SK-N-SH (cell line): ENCODE measurements at regions not wholly inside any gene's neighbourhood (a gene's known extent, or its start where the extent isn't known, plus 50 kb on each side); places are given as distances from the start of the nearest gene placed in this dataset.

Source experiments
- CTCF ChIA-PET: fragments of 300-600, 350-600 bp; formaldehyde crosslinking; extraction: SDS; loops from one replicate; lab custom pipeline; 2021; lab: Yijun Ruan, JAX
- POLR2A ChIA-PET: fragments of 350-600 bp; sonication (Branson Sonifier 250); formaldehyde crosslinking; extraction: SDS; loops from one replicate; lab custom pipeline; 2020; ENCODE audit warnings: antibody characterized with exemption, inconsistent platforms; lab: Yijun Ruan, JAX
- DNase-seq: peaks from one replicate; pipeline ENCODE4 v3.0.0; 2012
- H2AFZ ChIP-seq: fragments of 200-600 bp; sonication (generic); 2 replicates; pipeline ENCODE4 v1.8.1; 2016; ENCODE audit warnings: antibody characterized with exemption, mild to moderate bottlenecking, low read depth
- H3F3A ChIP-seq: fragments of 200-600 bp; sonication (generic); replicated peaks from 2 replicates; pipeline ENCODE3; 2016; ENCODE audit warnings: antibody characterized with exemption, mild to moderate bottlenecking; ENCODE audit not compliant: insufficient read depth
- H3K27ac ChIP-seq, 2 experiments: fragments of 200-500 bp in 1 of 2; fragments of 200-600 bp in 1 of 2; sonication (Bioruptor generic) in 1 of 2; sonication (generic), shearing (Covaris generic) in 1 of 2; 2 replicates each; pipeline versions ENCODE4 v1.5.1 to v1.6.1; 2014 to 2016; ENCODE audit warnings: low read depth in 2 of 2, inconsistent platforms in 1 of 2, low read length in 1 of 2, mild to moderate bottlenecking in 1 of 2, mixed read lengths in 1 of 2
- H3K27me3 ChIP-seq: fragments of 200-600 bp; sonication (generic), shearing (Covaris generic); 2 replicates; pipeline ENCODE4 v1.6.1; 2016; ENCODE audit warnings: mixed run types; ENCODE audit not compliant: insufficient read depth
- H3K36me3 ChIP-seq, 2 experiments: fragments of 200-500 bp in 1 of 2; fragments of 200-600 bp in 1 of 2; sonication (Bioruptor generic) in 1 of 2; sonication (generic) in 1 of 2; replicated peaks in 1 of 2; 2 replicates each; pipeline versions ENCODE3 to v1.5.1; 2014 to 2016; ENCODE audit warnings: low read length in 1 of 2, mild to moderate bottlenecking in 1 of 2; ENCODE audit not compliant: insufficient read depth in 2 of 2, control insufficient read depth in 1 of 2
- H3K4me1 ChIP-seq, 2 experiments: fragments of 200-500 bp in 1 of 2; fragments of 200-600 bp in 1 of 2; sonication (Bioruptor generic) in 1 of 2; sonication (generic), shearing (Covaris generic) in 1 of 2; 2 replicates each; pipeline versions ENCODE4 v1.5.1 to v1.6.1; 2014 to 2016; ENCODE audit warnings: low read depth in 1 of 2, low read length in 1 of 2, mixed run types in 1 of 2; ENCODE audit not compliant: insufficient read depth in 2 of 2, control insufficient read depth in 1 of 2
- H3K4me2 ChIP-seq: fragments of 200-600 bp; sonication (generic), shearing (Covaris generic); 2 replicates; pipeline ENCODE4 v1.6.1; 2017; ENCODE audit warnings: mixed run types
- H3K4me3 ChIP-seq, 2 experiments: fragments of 200-500 bp in 1 of 2; fragments of 200-600 bp in 1 of 2; sonication (Bioruptor generic) in 1 of 2; sonication (generic), shearing (Covaris generic) in 1 of 2; 2 replicates each; pipeline versions ENCODE4 v1.5.1 to v1.8.1; 2014 to 2016; ENCODE audit warnings: low read depth in 2 of 2, inconsistent platforms in 1 of 2, low read length in 1 of 2, mild to moderate bottlenecking in 1 of 2, mixed read lengths in 1 of 2, moderate library complexity in 1 of 2
- H3K79me2 ChIP-seq: fragments of 200-600 bp; sonication (generic); 2 replicates; pipeline ENCODE4 v1.8.1; 2017; ENCODE audit warnings: mild to moderate bottlenecking; ENCODE audit not compliant: insufficient read depth
- H3K9ac ChIP-seq: fragments of 200-600 bp; sonication (generic); 2 replicates; pipeline ENCODE4 v1.6.1; 2017; ENCODE audit warnings: mixed run types
- H3K9me2 ChIP-seq: fragments of 200-600 bp; sonication (generic); 2 replicates; pipeline ENCODE4 v1.6.1; 2017; ENCODE audit warnings: mixed run types
- H3K9me3 ChIP-seq: fragments of 200-600 bp; sonication (generic); 2 replicates; pipeline ENCODE4 v1.6.1; 2017; ENCODE audit warnings: mixed run types, mild to moderate bottlenecking, moderate library complexity
- H4K20me1 ChIP-seq: fragments of 200-600 bp; sonication (generic); 2 replicates; pipeline ENCODE4 v1.6.1; 2017; ENCODE audit warnings: mild to moderate bottlenecking, mixed run types; ENCODE audit not compliant: insufficient read depth
- EZH2phosphoT487 ChIP-seq: fragments of 200-600 bp; sonication (generic); IDR thresholded peaks from 2 replicates; pipeline ENCODE4 v1.6.1; 2017; ENCODE audit warnings: low read depth, mixed run types, mild to moderate bottlenecking, antibody characterized with exemption, moderate library complexity, borderline replicate concordance
- GABPA ChIP-seq: IDR thresholded peaks from 2 replicates; pipeline ENCODE4 v1.4.0; 2012; ENCODE audit warnings: low read depth, mild to moderate bottlenecking
- GATA2 ChIP-seq: sonication (generic); formaldehyde crosslinking; IDR thresholded peaks from 2 replicates; pipeline ENCODE4 v1.5.0; 2020; ENCODE audit warnings: mild to moderate bottlenecking, missing genetic modification reagents
- JUND ChIP-seq: IDR thresholded peaks from 2 replicates; pipeline ENCODE4 v1.4.0; 2012
- MXI1 ChIP-seq: IDR thresholded peaks from 2 replicates; pipeline ENCODE4 v1.6.1; 2012; ENCODE audit warnings: mild to moderate bottlenecking, low read depth, low read length, improper control_type of control experiment
- NFIC ChIP-seq: IDR thresholded peaks from 2 replicates; pipeline ENCODE4 v1.4.0; 2012; ENCODE audit warnings: borderline replicate concordance
- NRF1 ChIP-seq: IDR thresholded peaks from 2 replicates; pipeline ENCODE4 v1.6.1; 2012; ENCODE audit warnings: low read depth, mild to moderate bottlenecking, low read length
- REST ChIP-seq: IDR thresholded peaks from 2 replicates; pipeline ENCODE4 v1.6.1; 2012; ENCODE audit warnings: mild to moderate bottlenecking, low read depth, low read length, moderate library complexity
- SIN3A ChIP-seq: IDR thresholded peaks from 2 replicates; pipeline ENCODE4 v1.6.1; 2012; ENCODE audit warnings: low read depth, mild to moderate bottlenecking, low read length, moderate library complexity, borderline replicate concordance
- TAF1 ChIP-seq: IDR thresholded peaks from 2 replicates; pipeline ENCODE4 v1.6.1; 2012; ENCODE audit warnings: low read depth, mild to moderate bottlenecking, low read length, moderate library complexity, borderline replicate concordance
- TEAD4 ChIP-seq: IDR thresholded peaks from 2 replicates; pipeline ENCODE4 v1.4.0; 2012; ENCODE audit warnings: mild to moderate bottlenecking, borderline replicate concordance; ENCODE audit not compliant: insufficient read depth
- USF1 ChIP-seq: IDR thresholded peaks from 2 replicates; pipeline ENCODE4 v1.4.0; 2012; ENCODE audit warnings: low read depth, borderline replicate concordance
- ZBTB33 ChIP-seq: IDR thresholded peaks from 2 replicates; pipeline ENCODE4 v1.4.0; 2012; ENCODE audit warnings: low read depth, borderline replicate concordance
- WGBS: methylation state at CpG from one replicate; pipeline ENCODE4 v1.1.6; 2017; ENCODE audit warnings: low lambda C conversion rate; 5-methylcytosine and 5-hydroxymethylcytosine counted together
- TF ChIP-seq, protein P1 (sequence below): fragments of 200-600 bp; sonication (generic); IDR thresholded peaks from 2 replicates; pipeline ENCODE4 v1.6.1; 2017; ENCODE audit warnings: antibody characterized with exemption, mild to moderate bottlenecking, moderate library complexity

DNA sequence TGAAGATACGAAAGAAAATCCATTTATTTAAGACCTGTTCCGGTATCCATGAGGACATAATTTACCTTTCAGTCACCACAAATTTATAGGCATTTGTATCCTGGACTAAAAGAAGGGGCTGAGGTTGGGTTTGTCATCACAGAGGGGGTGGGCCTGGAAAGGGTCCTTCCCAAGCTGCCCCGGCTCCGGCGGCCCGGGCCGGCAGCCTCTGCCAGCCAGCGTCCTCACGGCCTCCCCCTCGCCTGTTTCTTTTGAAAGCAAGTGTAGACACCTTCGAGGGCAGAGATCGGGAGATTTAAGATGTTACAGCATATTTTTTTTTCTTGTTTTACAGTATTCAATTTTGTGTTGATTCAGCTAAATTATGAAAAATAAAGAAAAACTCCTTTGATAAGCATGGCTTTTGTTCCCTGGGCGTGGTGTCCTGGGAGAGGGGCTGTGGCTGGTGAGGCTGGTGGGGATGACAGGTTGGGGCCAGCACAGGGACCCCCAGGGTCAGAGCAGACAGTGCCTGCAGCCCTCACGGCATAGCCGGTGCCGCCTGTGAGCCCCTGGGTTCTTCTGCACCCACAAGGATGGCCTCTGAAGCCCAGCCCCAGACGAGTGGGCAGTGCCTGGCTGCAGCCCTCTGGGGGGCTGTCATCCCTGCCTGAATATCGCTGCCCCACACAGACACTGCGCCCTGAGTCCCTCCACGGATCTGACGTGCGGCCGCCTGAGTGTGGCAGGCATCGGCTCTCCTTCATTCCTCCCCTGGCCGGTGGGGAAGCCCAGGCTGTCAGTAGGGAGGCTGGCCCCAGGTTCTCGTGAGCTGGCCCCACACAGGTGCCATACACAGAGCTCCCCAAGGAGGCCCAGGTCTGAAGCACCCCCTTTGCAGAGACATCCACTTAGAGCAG, 1075.9 kb downstream of the BRD1 start:
- H3K27ac ChIP-seq = no peak overlapping the region
- H3K36me3 ChIP-seq = no peaks in the 10 kb centered on the region
- H2AFZ ChIP-seq = no peak overlapping the region
- H3K27me3 ChIP-seq = no peaks in the 10 kb centered on the region
- no peaks in the 10 kb centered on the region for H3K79me2 ChIP-seq
- POLR2A ChIA-PET = no interaction called here
- TF ChIP-seq JUND = no peak
- no peak for TF ChIP-seq GABPA
- TF ChIP-seq USF1 = no peak
- TF ChIP-seq ZBTB33 = no peak
- TF ChIP-seq TEAD4 = no peak
- TF ChIP-seq, protein P1, sequence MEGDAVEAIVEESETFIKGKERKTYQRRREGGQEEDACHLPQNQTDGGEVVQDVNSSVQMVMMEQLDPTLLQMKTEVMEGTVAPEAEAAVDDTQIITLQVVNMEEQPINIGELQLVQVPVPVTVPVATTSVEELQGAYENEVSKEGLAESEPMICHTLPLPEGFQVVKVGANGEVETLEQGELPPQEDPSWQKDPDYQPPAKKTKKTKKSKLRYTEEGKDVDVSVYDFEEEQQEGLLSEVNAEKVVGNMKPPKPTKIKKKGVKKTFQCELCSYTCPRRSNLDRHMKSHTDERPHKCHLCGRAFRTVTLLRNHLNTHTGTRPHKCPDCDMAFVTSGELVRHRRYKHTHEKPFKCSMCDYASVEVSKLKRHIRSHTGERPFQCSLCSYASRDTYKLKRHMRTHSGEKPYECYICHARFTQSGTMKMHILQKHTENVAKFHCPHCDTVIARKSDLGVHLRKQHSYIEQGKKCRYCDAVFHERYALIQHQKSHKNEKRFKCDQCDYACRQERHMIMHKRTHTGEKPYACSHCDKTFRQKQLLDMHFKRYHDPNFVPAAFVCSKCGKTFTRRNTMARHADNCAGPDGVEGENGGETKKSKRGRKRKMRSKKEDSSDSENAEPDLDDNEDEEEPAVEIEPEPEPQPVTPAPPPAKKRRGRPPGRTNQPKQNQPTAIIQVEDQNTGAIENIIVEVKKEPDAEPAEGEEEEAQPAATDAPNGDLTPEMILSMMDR = no peak
- no peak for TF ChIP-seq TAF1
- no peak for TF ChIP-seq REST
- TF ChIP-seq SIN3A = no peak
- no peak for TF ChIP-seq GATA2 (CRISPR knock-in tag)
- TF ChIP-seq MXI1 = no peak
- no peak for TF ChIP-seq NRF1
- no peak for TF ChIP-seq NFIC
- TF ChIP-seq EZH2phosphoT487 = no peak
- no peak overlapping the region for H3K9ac ChIP-seq
- no peaks in the 10 kb centered on the region for H3F3A ChIP-seq
- no peaks in the 10 kb centered on the region for H4K20me1 ChIP-seq
- CTCF ChIA-PET = no interaction called here
- H3K4me2 ChIP-seq = no peak overlapping the region
- H3K4me1 ChIP-seq = no peaks in the 10 kb centered on the region
- no peak for DNase-seq
- H3K9me2 ChIP-seq = no peaks in the 10 kb centered on the region
- H3K9me3 ChIP-seq = no peaks in the 10 kb centered on the region
- 36% methylated on average over 20 of the region's 26 CpGs for WGBS
- H3K4me3 ChIP-seq = no peak overlapping the region
